ENCODE measurements at regions not wholly inside any gene's neighbourhood (a gene's known extent, or its start where the extent isn't known, plus 50 kb on each side); places are given as distances from the start of the nearest gene placed in this dataset.

DNA sequence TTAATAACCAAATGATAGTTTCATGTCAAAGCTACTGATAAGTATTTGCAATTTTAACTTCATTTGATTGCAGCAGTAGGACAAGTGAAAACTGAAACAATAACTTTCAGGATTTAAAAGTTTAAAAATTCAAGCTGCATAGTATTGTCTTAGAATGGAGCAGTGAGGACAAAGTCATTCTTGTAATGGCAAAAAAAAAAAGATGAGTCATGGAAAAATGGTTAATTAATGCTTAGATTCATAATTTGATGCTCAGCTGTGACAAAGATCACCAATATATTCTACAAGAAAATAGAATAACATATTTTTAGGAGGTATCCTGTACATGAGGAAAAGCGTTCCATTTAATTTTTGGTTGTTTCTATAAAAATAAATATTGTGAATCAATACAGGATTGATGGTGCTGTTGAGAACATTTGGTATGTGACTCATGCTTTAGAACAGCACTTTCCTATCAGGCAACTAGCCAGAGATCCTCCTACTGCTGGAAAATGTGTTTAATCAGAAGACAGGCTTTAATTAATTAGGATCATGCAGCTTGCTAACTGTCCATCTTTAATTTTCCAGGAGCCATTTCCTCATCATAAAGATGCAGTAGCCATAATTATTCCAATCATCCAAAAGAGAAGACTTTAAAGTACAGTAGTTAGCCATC lies 239.0 kb upstream of the MMADHC start:
- no peak for ATAC-seq (ENCODE audit: low FRiP score)
- TF ChIP-seq, protein P1, sequence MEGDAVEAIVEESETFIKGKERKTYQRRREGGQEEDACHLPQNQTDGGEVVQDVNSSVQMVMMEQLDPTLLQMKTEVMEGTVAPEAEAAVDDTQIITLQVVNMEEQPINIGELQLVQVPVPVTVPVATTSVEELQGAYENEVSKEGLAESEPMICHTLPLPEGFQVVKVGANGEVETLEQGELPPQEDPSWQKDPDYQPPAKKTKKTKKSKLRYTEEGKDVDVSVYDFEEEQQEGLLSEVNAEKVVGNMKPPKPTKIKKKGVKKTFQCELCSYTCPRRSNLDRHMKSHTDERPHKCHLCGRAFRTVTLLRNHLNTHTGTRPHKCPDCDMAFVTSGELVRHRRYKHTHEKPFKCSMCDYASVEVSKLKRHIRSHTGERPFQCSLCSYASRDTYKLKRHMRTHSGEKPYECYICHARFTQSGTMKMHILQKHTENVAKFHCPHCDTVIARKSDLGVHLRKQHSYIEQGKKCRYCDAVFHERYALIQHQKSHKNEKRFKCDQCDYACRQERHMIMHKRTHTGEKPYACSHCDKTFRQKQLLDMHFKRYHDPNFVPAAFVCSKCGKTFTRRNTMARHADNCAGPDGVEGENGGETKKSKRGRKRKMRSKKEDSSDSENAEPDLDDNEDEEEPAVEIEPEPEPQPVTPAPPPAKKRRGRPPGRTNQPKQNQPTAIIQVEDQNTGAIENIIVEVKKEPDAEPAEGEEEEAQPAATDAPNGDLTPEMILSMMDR (IDR thresholded peaks at IDR 0.05), result no peak
- no peak for DNase-seq (ENCODE audit: low spot score)

DNA sequence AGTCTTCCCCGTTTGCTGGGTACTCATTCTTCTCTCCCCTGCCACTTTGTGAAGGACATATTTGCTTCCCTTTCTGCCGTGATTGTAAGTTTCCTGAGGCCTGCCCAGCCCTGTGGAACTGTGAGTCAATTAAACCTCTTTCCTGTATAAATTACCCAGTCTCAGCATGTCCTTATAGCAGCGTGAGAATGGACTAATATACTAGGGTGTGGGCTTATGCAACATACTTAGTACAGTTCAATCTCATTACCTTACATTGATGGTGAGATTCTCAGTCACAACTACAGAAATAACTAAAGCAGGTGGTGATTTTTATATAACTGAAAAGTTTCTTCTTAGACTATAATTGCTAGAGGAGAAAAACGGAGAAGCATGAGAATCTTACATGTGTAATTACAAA lies 237.9 kb upstream of the MMADHC start:
- no peak for DNase-seq (ENCODE audit: low spot score)
- ATAC-seq (ENCODE audit: low FRiP score), result no peak
- TF ChIP-seq, protein P1 (IDR thresholded peaks at IDR 0.05), result no peak

DNA sequence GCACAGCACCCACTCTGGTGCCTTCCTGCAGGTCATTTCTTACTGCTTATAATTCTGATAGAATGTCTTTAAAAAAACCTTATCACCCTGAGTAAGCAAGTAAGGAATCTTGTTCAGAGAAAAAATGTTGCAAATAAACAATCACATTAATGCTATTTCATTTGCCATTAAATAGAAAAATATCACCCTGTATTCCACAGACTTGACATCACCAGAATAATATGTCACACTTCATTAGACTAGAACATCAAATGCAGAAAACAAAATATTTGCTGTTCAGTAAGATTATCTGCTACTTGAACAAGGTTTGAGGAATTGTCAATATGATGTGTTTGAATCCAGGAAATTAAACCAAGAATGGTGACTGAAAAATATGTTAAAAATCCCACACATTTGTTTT lies 236.6 kb upstream of the MMADHC start:
- TF ChIP-seq, protein P1 (IDR thresholded peaks at IDR 0.05), result no peak
- DNase-seq (ENCODE audit: low spot score), result no peak
- no peak for ATAC-seq (ENCODE audit: low FRiP score)

DNA sequence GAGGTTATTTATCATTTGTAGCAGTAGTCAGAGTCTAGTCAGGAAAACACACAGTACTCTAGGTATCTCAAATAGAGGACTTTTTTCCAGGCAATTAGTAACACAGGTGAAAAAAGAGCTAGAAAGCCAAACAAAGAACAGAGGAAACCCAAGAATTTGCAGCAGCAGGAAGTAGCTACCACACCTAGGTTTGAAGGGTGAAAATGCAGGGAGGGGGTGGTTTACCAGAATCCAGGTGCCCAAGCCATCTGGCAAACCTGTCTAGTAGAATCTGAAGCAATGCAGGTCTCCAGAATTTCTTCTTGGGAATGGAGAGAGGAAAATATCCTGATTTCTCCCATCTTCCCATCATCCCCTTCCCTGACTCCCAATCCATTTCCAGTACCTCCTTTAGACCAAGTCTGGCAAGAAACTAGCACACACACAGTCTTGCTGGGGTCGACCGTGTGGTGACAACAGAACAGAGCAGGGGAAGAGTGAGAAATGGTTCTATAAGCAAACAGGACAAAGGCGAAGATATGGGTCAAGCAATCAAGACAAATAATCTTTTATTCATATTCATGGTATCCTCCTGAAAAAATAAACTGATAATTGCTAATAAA lies 231.9 kb upstream of the MMADHC start:
- TF ChIP-seq, protein P1 (IDR thresholded peaks at IDR 0.05), result no peak
- no peak for ATAC-seq (ENCODE audit: low FRiP score)
- no peak for DNase-seq (ENCODE audit: low spot score)

DNA sequence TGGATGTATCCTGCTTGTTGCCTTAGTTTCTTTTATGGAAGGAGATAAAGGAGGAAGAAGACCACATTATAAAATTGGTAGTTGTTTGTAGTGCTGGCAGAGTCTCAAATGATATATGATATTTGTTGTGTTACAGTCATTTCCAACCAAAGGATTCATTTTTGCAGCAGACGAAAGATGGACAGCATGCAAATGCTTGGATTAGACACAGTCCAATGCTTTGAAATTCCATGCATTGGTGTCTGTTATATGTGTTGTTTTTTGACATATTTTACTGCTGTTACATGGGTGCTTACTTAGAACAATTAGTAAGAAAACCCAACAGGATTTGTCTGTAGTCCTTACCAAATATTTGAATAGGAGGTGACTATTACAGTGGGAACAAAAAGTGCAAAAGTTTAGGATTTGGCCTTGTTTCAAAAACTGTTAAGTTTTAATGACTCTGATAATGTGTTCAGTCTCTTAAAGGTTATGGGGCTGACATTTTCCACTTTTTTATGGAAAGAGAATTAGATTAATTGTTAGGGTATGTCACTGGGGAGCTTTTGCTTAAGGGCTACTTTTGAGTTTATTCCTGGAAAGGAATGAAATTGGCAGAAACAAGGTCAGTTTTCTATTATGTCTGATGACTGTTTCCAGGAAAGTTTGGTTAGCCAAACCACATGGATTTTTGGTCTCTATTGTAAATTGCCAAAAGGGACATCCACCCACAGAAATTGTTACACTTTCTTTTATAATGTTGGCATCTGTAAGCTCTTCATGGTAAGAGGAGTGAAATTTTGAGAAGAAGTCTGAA lies 229.4 kb upstream of the MMADHC start:
- TF ChIP-seq, protein P1 (IDR thresholded peaks at IDR 0.05), result no peak
- ATAC-seq (ENCODE audit: low FRiP score) (no peak), DNase-seq (ENCODE audit: low spot score) (no peak)

DNA sequence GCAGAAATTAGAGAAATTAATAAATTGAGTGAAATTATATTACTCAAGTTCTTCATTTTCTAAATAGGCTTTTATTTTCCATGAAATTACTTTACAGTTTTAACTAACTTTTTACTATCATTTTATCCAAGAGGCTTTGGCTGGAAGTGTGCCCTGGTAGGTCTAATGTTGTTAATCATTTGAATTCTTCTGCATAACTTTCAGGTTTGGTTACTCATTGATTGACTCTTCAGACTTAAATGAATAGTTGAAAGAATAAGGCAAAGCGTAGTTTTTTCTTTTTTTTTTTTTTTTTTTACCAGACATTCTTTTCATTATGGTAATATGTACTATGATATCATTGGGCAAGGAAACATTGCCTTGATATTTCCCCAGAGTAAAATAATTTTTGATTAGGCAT lies 228.4 kb upstream of the MMADHC start:
- TF ChIP-seq, protein P1 (IDR thresholded peaks at IDR 0.05), result no peak
- no peak for DNase-seq (ENCODE audit: low spot score)
- no peak for ATAC-seq (ENCODE audit: low FRiP score)

Data from omental fat pad (tissue), 3 donors.